Mesothelial cell of epicardium (in vitro differentiated cells): ENCODE measurements at regions not wholly inside any gene's neighbourhood (a gene's known extent, or its start where the extent isn't known, plus 50 kb on each side); places are given as distances from the start of the nearest gene placed in this dataset.
"Not testable (repeated sequence)": the region's sequence is repeated elsewhere in the genome, so short reads cannot be mapped to it uniquely, and the experiment has no call there.

ENCODE experiments used
- DNase-seq, 2 experiments: peaks; one replicate each; pipeline ENCODE4 v3.0.0; 2021; ENCODE audit warnings: low spot score in 2 of 2; ENCODE audit not compliant: unreplicated experiment in 2 of 2
- H3K27ac Mint-ChIP-seq: 2 replicates; pipeline ENCODE4 v1.8.0; 2021; ENCODE audit warnings: mixed read lengths
- H3K27me3 Mint-ChIP-seq: 2 replicates; pipeline ENCODE4 v1.8.0; 2021; ENCODE audit warnings: low read depth, mixed read lengths
- H3K36me3 Mint-ChIP-seq: 2 replicates; pipeline ENCODE4 v1.8.0; 2021; ENCODE audit warnings: mixed read lengths
- H3K4me1 Mint-ChIP-seq: 2 replicates; pipeline ENCODE4 v1.8.0; 2021; ENCODE audit warnings: mixed read lengths
- H3K4me3 Mint-ChIP-seq: 2 replicates; pipeline ENCODE4 v1.8.0; 2021; ENCODE audit warnings: mild to moderate bottlenecking, moderate library complexity, mixed read lengths
- H3K9me3 Mint-ChIP-seq: 2 replicates; pipeline ENCODE4 v1.8.0; 2021; ENCODE audit warnings: mixed read lengths
- TF ChIP-seq, protein P1 (sequence below): fragments of 200-600 bp; sonication (generic); IDR thresholded peaks from one replicate; pipeline ENCODE4 v1.5.0; 2021; ENCODE audit warnings: antibody characterized with exemption; ENCODE audit not compliant: unreplicated experiment

DNA sequence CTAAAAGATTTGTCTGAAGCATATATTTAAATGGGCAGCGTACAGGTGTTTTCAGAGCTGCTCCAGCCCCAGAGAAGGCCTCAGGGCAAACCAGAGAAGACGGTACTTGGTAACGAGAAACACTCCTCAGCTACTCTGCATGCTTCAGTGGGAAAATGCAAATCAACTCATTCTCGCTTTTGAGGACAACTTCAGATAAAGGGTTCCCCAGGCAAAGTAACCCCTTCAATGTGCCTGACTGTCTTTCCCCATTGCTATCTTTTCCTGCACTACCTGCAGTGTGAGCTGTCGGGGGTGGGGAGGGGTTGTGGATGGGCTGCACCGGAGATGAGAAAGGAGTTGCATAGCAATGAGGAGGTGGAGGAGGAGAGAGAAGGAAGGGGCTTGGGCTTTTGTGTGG lies 339.7 kb upstream of the CLINT1 start:
- peaks cover 29% of the 10 kb centered on the region for H3K4me1 Mint-ChIP-seq
- H3K36me3 Mint-ChIP-seq, result no peaks in the 10 kb centered on the region
- no peak overlapping the region for H3K4me3 Mint-ChIP-seq
- H3K27ac Mint-ChIP-seq, result no peak overlapping the region
- TF ChIP-seq, protein P1, sequence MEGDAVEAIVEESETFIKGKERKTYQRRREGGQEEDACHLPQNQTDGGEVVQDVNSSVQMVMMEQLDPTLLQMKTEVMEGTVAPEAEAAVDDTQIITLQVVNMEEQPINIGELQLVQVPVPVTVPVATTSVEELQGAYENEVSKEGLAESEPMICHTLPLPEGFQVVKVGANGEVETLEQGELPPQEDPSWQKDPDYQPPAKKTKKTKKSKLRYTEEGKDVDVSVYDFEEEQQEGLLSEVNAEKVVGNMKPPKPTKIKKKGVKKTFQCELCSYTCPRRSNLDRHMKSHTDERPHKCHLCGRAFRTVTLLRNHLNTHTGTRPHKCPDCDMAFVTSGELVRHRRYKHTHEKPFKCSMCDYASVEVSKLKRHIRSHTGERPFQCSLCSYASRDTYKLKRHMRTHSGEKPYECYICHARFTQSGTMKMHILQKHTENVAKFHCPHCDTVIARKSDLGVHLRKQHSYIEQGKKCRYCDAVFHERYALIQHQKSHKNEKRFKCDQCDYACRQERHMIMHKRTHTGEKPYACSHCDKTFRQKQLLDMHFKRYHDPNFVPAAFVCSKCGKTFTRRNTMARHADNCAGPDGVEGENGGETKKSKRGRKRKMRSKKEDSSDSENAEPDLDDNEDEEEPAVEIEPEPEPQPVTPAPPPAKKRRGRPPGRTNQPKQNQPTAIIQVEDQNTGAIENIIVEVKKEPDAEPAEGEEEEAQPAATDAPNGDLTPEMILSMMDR, result no peak
- H3K9me3 Mint-ChIP-seq, result no peaks in the 10 kb centered on the region
- peaks cover 48% of the 10 kb centered on the region for H3K27me3 Mint-ChIP-seq
- no peak for DNase-seq

DNA sequence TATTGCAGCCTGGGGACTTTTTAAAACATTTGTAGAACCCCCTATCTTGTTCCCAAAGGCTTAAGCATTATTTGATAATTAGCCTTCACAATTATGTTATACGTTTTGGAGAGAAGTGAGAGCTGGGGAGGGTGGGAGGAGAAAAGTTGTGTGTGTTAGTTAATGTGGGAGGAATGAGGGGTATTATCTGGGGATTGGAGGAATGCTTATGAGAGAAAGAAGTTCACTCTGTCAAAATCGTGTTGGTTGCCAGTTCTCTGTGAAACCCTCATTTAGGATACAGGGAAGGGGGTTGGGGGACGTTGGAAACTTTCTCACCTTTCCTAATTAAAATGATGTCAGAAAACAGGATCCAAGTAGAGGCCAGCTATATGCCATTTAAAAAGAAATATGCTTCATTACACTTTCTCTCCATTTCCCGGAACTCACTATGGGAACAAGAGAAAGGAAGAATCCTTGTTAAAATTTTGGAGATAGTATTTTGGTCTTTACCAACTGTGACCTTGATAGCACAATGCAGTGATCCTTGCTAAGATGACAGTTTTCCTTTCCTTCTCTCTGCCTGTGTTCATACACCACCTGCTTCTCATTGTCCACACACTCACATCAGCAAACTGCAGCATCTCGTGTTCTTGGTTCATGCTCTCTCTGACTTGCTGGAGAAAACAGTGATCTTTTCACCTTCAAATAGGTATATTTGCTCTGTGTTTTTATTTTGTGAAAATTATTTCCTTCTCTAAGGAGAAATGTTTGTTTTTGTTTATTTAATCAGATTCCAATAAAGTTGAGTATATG lies 336.7 kb upstream of the CLINT1 start:
- Mint-ChIP-seq H3K9me3 (peaks cover 17% of the 10 kb centered on the region), H3K27ac (no peak overlapping the region), H3K4me3 (no peak overlapping the region), H3K4me1 (peaks cover 20% of the 10 kb centered on the region), H3K36me3 (peaks cover 3% of the 10 kb centered on the region), H3K27me3 (peaks cover 29% of the 10 kb centered on the region)
- TF ChIP-seq, protein P1, result no peak
- DNase-seq, result no peak

DNA sequence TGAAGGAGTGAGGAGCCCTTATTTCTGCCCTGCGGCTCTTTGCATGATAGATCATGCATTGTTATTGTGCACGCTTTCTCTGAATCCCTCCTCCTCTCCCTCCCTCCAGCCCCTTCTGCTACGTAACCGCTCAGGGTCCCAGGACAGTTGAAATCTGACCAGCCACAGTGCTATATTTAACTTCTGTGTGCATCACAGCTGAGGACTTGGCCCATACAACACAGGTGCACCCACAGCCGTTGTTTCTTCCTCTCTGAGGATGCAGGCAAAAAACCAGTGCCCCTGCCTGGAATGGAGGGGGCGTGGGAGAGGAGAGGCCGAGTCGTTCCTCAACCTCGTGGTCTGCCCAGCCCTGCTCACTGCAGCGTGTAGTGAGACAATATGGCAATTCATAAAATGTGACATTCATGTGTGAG lies 335.6 kb upstream of the CLINT1 start:
- Mint-ChIP-seq H3K27ac (no peak overlapping the region), H3K27me3 (peaks cover 29% of the 10 kb centered on the region), H3K4me3 (no peak overlapping the region), H3K4me1 (peaks cover 19% of the 10 kb centered on the region), H3K36me3 (peaks cover 3% of the 10 kb centered on the region), H3K9me3 (peaks cover 18% of the 10 kb centered on the region)
- DNase-seq, result no peak
- TF ChIP-seq, protein P1, result no peak

DNA sequence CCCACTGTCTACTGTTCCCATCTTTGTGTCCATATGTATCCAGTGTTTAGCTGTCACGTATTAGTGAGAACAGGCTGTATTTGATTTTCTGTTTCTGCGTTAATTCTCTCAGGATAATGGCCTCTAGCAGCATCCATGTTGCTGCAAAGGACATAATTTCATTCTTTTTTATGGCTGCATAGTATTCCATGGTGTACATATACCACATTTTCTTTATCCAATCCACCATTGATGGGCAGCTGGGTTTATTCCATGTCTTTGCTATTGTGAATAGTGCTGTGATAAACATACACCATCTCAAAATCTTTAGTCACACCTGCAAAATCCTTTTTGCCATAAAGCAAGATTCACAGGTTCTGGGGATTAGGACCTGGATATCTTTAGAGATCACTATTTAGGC lies 334.4 kb upstream of the CLINT1 start:
- Mint-ChIP-seq H3K4me1 (peaks cover 19% of the 10 kb centered on the region), H3K27me3 (peaks cover 29% of the 10 kb centered on the region), H3K9me3 (peaks cover 18% of the 10 kb centered on the region)
- not testable (repeated sequence) for H3K27ac Mint-ChIP-seq, DNase-seq, H3K36me3 Mint-ChIP-seq, H3K4me3 Mint-ChIP-seq

DNA sequence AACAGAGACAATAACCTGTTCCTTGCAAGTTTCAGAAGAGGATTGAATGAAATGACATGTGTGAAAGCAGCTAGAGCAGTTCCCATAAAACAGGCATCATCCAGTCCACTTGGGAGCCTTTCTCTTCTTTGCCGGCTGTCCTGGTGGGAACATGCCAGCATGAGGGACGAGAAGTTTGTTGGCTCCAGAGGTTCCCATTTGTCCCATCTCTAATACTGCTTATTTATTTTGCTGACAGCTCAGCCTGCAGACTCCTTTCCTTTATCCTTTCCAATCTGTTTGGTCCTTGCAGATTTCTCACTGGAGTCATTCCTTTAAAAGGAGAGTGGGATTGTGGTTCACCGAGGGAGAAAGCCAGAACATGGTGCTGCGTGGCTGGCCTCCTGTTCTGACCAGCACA lies 321.5 kb upstream of the CLINT1 start:
- no peak overlapping the region for H3K4me3 Mint-ChIP-seq
- DNase-seq, result no peak
- H3K36me3 Mint-ChIP-seq, result no peaks in the 10 kb centered on the region
- peaks cover 23% of the 10 kb centered on the region for H3K4me1 Mint-ChIP-seq
- peaks cover 4% of the 10 kb centered on the region for H3K9me3 Mint-ChIP-seq
- H3K27me3 Mint-ChIP-seq, result peaks cover 7% of the 10 kb centered on the region
- TF ChIP-seq, protein P1, result no peak
- H3K27ac Mint-ChIP-seq, result no peak overlapping the region

DNA sequence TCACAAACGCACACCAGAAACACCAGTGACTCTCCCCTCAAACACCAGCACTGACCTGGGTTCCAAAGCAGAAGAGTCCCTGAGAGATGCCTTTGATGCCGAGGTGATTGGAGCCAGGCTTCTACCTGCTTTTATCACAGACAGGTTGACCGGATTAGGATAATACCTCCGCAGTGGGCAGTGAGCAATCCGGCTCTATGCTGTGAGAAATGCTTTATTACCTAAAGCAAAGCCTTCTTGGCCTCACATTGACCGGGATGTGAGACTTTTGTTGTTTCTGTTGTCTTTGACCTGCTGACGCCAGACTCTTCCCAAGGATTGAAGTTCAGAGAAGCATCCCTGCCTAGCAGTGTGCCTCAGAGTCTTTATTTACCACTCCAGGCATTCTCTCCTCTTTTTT lies 320.3 kb upstream of the CLINT1 start:
- TF ChIP-seq, protein P1, result no peak
- Mint-ChIP-seq H3K27me3 (peaks cover 6% of the 10 kb centered on the region), H3K27ac (no peak overlapping the region), H3K36me3 (no peaks in the 10 kb centered on the region), H3K4me3 (no peak overlapping the region), H3K4me1 (peaks cover 28% of the 10 kb centered on the region), H3K9me3 (peaks cover 3% of the 10 kb centered on the region)
- DNase-seq, result no peak
